Stimulated activated CD4-positive, alpha-beta T cell treated with anti-CD3 and anti-CD28 coated beads, Interleukin-1b, Interleukin-23, amount 100 ng/mL, for 4 hours (primary cell): ENCODE measurements at regions not wholly inside any gene's neighbourhood (a gene's known extent, or its start where the extent isn't known, plus 50 kb on each side); places are given as distances from the start of the nearest gene placed in this dataset.

Source experiments
- DNase-seq, 2 donors: peaks; one replicate each; pipeline ENCODE4 v3.0.0-alpha.2; 2020; ENCODE audit warnings: low read depth in 2 of 2

GRCh38 chr15:66848686-66849392 is 146.8 kb downstream of the SMAD6 start:
- DNase-seq = no peak

- no peak for DNase-seq
Observed at GRCh38 chr15:66849393-66849745, 147.3 kb downstream of the SMAD6 start.

- no peak for DNase-seq
Observed at GRCh38 chr15:66849746-66850077, 147.7 kb downstream of the SMAD6 start.

- DNase-seq = no peak
Observed at GRCh38 chr15:66850078-66850991, 148.3 kb downstream of the SMAD6 start.

GRCh38 chr15:66850996-66851310 is 148.9 kb downstream of the SMAD6 start:
- DNase-seq = no peak

DNA sequence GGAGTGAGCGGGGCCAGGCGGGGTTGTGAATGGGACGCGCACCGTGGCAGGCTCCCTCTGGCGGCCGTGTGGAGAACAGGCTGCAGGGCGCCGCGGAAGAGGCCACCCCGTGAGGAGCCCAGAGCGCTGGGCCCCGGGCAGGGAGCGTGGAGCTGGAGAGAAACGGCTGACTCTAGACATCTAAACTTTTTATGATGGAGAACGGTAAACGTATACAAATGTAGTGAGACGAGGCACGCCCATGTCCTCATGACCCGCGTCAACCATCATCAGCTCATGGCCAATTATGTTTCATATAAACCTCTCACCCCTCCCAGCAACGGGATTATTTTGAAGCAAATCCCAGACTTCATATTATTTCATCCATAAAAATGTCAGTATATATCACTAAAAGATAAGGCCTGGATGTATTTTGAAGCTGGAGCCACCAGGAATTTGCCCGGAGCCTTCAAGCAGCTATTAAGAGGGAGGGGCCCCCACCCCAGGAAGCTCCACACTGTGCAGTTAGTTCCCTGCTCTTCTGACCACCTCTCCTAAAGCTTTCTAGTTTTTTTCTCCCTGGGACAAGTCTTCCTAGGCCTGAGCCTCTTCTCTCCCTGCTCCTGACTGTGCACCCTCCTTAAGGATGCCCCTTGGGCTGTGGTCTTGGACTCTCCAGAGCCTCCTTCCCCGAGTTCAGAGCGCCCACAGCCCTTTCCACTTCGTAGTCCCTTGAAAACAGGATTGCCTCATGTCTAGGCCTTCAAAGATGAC is 149.5 kb downstream of the SMAD6 start:
- DNase-seq = peak; percentile 61 to 75

DNA sequence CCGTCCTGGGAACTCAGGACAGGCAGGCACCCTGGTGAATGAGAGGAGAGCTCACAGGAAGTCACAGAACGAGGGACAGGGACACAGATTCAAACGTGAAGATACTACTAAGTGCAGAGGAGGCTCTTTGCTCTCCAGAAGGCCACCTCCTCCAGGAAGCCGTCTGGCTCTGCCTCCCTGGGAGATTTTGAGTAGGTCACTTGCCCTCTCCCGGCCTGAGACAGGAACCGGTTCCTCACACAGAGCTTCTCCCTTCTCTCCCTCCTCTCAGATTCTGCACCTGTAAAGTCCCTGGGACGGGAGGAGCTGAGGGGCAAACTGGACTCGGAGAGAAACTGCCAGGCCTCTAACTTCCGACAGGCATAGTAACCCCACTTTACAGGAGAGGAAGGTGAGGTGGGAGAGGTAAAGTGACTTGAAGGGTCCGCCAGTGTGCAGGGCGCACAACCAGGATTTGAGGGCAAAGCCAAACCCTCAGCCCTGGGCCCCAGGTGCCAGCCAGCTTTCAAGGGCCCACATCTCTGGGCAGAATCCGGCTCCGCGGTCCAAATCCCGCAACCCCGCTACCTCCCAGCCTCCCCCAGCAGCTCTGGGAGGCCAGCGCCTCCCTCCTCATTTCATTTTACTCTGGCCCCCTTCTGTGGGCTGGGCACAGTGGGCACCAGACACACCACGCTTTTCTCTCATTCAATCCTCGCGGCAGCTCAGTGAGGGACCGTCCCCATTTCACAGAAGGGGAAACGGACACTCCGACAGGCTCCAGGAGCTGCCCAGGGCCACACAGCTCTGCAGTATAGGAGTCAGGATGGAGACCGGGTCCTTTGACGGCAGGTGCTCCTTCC is 150.2 kb downstream of the SMAD6 start:
- no peak for DNase-seq

DNA sequence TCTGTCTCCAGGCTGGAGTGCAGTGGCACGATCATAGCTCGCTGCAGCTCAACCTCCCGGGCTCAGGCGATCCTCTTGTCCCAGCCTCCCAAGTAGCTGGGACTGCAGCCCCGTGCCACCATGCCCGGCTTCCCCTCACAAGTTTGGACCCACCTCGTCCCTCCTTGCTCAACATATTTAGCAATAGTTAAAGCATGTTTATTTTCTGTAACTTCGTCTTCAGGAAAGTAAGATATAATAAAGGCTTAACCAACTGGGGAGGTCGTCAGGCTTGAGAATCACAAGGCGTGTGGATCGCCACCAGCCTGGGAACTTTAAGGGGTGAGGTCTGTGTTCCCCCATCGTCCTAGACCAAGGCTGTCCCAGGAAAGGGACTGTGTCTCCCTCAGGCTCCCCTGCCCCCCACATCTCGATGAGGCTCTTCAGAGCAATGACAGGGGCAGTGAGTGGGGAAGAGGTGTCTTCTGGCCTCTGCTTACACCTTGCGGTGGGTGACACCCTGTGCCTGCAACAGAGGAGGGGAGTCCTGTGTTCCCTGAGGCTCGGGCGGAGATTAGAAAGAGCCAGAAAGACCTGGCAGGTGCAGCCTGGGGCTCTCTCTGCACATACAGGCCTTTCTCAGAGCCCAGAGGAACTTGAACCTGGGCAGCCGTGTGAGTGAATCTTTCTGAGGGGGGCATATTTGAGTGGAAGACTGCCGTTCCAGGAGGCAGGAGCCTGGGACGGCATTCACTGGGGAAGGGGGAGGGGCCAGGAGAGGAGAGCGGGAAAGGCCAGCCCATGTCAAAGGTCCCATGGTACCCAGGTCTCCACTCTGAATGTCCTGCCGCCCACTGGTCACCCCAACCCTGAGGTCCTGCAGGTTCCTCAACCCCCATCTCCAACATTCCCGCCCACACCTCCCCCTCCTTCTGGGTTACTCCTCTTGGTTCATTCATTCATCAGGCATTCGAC is 152.3 kb downstream of the SMAD6 start:
- DNase-seq = no peak

DNA sequence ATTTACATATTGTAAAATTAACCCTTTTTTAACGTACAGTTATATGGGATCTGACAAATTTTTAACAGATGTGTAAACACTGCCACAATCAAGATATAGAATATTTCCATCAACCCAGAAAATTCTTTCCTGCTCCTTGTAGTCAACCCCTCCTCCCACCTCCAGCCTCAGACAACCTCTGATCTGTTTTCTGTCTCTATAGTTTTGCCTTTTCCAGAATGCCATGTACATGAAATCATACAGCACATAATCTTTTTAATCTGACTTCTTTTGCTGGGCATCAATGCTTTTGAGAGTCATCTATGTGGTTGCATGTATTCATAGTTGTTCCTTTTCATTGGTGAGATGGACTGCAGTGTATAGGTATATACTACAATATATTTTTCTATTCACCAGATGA is 153.0 kb downstream of the SMAD6 start:
- no peak for DNase-seq

DNA sequence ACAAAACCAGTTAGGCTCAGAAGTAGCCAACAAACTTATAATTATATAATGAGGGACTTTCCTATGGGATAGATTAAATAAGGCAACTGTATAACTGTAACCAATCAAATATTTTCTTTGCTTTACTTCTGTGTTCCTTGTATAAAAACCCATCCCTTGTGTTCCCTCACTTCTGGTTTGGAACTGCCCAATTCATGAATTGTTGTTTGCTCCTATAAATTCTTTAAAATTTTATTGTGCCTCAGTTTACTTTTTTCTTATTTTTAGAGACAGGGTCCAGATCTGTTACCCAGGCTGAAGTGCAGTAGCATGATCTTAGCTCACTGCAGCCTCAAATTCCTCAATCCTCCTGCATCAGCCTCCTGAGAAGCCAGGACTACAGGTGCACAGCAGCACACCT is 155.7 kb downstream of the SMAD6 start:
- no peak for DNase-seq

DNA sequence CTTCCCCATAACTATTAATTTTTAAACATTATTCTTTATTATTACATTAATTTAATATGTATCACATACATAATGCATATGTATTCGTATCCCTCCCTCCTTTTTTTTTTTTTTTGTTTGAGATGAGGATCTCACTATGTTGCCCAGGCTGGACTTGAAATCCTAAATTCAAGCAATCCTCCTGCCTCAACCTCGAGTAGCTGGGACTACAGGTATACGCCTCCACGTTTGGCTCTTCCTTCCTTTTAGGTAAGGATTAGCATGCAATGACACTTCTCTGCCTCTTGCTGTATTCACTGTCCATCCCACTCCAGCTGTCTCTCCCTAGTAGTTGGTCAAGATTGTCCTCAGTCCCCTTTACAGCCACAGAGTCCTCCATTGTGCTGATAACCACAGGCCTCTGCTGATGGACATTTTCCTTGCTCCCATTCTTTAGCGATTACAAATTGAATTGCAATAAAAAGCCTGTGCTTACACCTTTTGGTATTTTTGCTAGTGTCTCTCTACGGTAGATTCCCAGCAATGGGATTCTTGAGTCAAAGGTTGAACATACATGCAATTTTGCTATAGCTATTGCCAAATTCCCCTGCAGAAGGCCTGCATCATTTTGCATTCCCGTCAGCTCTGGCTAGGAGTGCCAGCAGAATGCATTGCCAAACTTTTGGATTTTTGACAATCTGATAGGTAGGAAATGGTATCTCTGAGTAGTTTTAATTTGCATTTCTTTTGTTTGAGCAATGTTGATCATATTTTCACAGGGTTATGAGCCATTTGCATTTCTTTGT is 156.6 kb downstream of the SMAD6 start:
- DNase-seq = no peak

DNA sequence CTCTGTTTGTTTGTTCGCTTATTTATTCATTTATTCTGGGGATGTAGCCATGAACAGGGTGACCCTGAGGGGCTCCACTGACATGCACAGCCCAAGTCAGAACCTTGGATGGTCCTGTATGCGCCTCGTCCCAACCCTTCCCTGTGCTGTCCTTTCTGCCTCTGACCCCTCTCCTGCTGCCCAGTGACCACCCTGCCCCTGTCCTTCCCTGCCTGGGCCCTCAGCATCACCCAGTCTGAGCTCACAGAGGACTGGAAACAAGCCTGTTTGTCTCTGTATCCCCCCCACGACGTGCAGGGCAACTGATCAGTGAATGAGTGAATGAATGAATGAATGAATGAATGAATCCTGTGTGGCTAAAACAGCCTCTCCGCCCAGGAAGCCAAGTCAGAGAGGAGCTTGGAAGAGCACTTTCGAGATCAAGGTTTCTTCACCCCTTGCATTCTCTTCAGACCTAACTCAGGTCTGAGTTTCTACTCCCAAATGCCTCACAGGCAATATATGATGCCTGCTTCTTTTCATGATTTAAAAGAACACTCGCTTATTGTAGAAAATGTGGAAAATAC is 157.7 kb downstream of the SMAD6 start:
- DNase-seq = no peak

GRCh38 chr15:66860844-66861243 is 158.8 kb downstream of the SMAD6 start:
- DNase-seq = no peak

DNA sequence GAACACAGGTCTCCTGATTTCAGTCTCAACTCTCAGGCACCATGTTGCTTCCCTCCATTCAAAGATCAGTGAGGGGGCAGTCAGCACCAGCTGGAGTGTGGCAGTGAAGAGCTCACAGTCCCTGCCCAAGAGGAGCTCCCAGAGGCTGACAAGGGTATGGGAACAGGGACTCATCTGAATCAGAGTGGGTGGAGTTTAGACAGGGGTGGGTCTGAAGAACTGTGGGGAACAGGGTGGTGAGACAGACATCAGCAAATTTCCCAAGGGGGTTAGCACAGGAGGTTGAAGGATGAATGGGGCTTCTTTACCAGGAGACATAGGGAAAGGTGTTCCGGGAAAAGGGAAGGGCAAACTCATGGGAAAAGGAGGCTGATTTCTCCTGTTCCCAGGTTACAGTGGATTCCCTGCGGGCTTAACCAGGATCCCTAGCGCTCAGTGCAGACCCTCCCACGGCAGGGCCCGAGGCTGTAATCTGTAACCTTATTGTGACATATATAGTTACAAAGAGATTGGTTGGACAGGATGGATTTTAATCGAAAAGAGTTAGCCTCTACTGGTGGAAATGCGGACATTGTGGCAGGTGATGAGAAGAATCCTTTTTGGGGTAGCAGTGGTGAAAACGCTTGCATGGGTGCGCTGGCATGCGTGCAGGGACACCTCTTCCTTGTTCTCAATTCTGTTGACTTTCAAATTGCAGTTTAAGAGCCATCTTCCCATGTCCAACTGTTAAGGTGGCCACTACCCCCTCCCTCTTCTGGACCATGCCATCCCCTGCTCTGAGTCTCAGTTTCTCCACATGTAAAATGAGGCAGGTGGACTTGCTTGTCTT is 160.3 kb downstream of the SMAD6 start:
- DNase-seq = no peak

DNA sequence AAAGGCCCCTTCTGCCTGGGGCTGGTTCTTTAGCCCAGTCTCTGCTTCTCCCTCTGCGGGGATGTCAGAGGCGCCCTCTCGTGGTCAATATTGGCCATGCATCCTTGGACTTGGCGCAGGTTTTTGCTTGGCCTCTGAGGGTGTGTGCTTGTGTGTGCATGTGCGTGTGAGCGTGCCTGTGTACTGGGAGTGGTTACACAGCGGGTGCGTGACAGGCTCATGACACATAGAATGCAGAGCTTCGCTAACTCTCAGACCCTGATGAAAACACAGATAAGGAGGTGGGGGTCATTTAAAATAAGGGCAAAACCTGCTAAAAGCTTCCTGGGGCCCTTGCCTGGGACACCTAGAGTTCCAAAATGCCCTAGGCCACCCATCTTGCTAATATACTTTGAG is 160.9 kb downstream of the SMAD6 start:
- peak; percentile 60 to 61 for DNase-seq

GRCh38 chr15:66863390-66864085 is 161.5 kb downstream of the SMAD6 start:
- DNase-seq = no peak

DNA sequence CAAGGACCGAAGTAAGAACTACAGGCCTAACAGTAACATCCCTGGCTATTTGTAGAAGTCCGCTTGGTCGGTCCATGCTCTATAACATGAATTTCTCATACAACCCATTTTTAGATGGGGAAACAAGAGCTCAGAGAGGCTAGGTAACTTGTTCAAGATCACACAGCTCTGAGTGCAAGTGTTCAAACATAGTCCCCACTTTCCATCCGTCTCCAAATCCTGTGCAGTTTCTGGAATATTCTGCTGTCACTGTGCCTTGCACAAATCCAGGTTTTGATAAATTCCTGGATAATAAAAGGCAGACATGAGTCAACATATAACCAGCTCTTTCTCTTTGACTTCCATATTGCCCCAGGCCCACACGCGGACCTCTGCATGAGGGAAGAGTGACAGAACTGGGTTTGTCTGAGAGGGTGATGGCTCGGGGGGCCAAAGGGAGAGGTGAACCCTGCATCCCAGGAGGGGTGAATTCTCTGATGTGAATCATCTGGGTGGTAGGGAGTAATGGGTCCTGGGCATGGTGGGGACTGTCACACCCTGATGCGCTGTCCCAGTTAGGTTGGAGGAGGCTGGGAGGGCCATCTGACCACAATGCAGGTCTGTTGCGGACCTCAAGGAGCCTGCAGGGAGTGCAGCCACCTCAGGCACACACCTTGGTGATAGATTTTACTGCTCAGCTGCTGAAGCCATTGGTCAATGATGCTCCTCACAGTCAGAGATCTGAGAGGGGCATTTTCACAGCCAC is 162.2 kb downstream of the SMAD6 start:
- no peak for DNase-seq
